ENCODE measurements at regions not wholly inside any gene's neighbourhood (a gene's known extent, or its start where the extent isn't known, plus 50 kb on each side); places are given as distances from the start of the nearest gene placed in this dataset.

- no peak for TF ChIP-seq CTCF (IDR thresholded peaks at IDR 0.05; ENCODE audit: insufficient read depth, low read length, poor library complexity, severe bottlenecking)
- DNase-seq (ENCODE audit: low read depth): no peak
- Histone ChIP-seq H3K27me3 (ENCODE audit: control insufficient read depth, insufficient read depth, low read length) (peaks cover 4% of the 10 kb centered on the region), H3K36me3 (ENCODE audit: control insufficient read depth, insufficient read depth, low read length) (no peaks in the 10 kb centered on the region), H3K4me3 (ENCODE audit: low read depth, low read length) (no peak overlapping the region)
Observed at GRCh38 chr5:9841516-9842170, 211.5 kb upstream of the TAS2R1 start.

DNA sequence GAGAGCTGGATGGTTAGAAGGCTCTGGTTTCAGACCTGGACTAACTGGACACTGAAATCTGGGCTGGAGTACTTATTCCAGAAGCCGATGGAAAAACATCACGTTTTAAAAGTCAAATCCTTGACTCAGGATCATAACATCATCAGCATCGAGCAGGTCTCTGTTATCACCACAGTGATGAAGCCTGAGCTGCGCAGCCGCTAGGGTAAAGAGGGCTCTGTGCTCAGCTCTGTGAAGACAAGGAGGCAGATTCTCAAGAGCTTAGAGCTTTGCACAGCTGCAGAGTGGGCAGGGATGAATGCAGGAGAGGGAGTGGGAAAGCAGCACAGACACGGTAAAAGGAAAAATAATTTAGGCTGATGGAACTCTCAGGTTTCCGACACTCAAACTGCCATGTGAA lies 208.8 kb upstream of the TAS2R1 start:
- H3K4me3 ChIP-seq (ENCODE audit: low read depth, low read length): no peak overlapping the region
- peaks cover 4% of the 10 kb centered on the region for H3K27me3 ChIP-seq (ENCODE audit: control insufficient read depth, insufficient read depth, low read length)
- no peak for TF ChIP-seq CTCF (IDR thresholded peaks at IDR 0.05; ENCODE audit: insufficient read depth, low read length, poor library complexity, severe bottlenecking)
- no peaks in the 10 kb centered on the region for H3K36me3 ChIP-seq (ENCODE audit: control insufficient read depth, insufficient read depth, low read length)
- DNase-seq (ENCODE audit: low read depth): no peak

DNA sequence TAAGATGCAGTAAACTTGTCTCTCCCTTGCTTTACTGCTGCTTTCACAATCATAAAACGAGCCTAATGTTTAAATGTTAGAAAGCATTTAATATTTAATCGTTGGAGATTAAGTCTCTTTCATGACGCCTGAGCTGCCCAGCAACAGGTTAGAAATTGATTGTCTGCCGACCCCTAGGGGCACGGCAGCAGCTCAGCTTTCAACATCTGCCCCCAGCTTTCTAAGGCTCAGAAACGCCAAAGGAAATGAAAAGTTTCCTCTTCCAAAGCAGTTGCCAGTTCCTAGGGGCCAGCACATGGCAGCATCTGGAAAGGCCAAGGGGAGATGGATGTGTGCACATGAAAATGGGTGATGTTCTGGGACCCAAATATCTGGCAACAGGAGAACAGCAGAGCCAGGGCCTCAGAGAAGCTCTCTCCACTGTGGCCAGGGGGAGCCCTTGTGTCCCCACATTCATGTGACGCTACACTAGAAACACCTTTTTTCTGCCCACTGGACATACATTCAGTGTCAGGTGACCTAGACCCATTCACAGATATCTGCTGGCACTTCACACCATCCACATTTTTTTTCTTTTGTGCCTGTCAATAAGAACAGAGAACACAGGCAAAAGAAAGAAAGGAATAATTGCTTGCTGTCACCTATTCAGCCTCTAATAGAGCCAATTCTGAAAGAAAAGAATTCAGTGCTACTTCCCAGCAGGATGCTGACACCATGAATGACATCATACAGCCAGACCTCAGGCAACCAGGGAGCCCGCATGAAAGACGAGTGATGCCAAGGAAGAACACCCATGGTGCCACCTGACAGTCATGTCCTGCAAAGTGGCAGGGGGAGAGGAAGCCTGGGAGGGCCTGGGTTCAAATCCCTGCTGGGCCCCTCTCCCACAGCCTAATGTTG lies 205.0 kb upstream of the TAS2R1 start:
- DNase-seq (ENCODE audit: low read depth): no peak
- Histone ChIP-seq H3K27me3 (ENCODE audit: control insufficient read depth, insufficient read depth, low read length) (peaks cover 4% of the 10 kb centered on the region), H3K36me3 (ENCODE audit: control insufficient read depth, insufficient read depth, low read length) (no peaks in the 10 kb centered on the region), H3K4me3 (ENCODE audit: low read depth, low read length) (no peak overlapping the region)
- TF ChIP-seq CTCF (IDR thresholded peaks at IDR 0.05; ENCODE audit: insufficient read depth, low read length, poor library complexity, severe bottlenecking): no peak

GRCh38 chr5:9833871-9834270 lies 203.7 kb upstream of the TAS2R1 start:
- peaks cover 2% of the 10 kb centered on the region for H3K27me3 ChIP-seq (ENCODE audit: control insufficient read depth, insufficient read depth, low read length)
- H3K4me3 ChIP-seq (ENCODE audit: low read depth, low read length): no peak overlapping the region
- TF ChIP-seq CTCF (IDR thresholded peaks at IDR 0.05; ENCODE audit: insufficient read depth, low read length, poor library complexity, severe bottlenecking): no peak
- H3K36me3 ChIP-seq (ENCODE audit: control insufficient read depth, insufficient read depth, low read length): no peaks in the 10 kb centered on the region
- DNase-seq (ENCODE audit: low read depth): no peak

GRCh38 chr5:9832921-9833320 lies 202.8 kb upstream of the TAS2R1 start:
- Histone ChIP-seq H3K4me3 (ENCODE audit: low read depth, low read length) (no peak overlapping the region), H3K27me3 (ENCODE audit: control insufficient read depth, insufficient read depth, low read length) (no peaks in the 10 kb centered on the region), H3K36me3 (ENCODE audit: control insufficient read depth, insufficient read depth, low read length) (no peaks in the 10 kb centered on the region)
- DNase-seq (ENCODE audit: low read depth): no peak
- no peak for TF ChIP-seq CTCF (IDR thresholded peaks at IDR 0.05; ENCODE audit: insufficient read depth, low read length, poor library complexity, severe bottlenecking)

All from kidney epithelial cell (primary cell).